GM19035 (cell line): ENCODE measurements at regions not wholly inside any gene's neighbourhood (a gene's known extent, or its start where the extent isn't known, plus 50 kb on each side); places are given as distances from the start of the nearest gene placed in this dataset.
A peak's percentile ranks its signal among the peaks of the same experiment; 100 is the strongest.
"Not testable (repeated sequence)": the region's sequence is repeated elsewhere in the genome, so short reads cannot be mapped to it uniquely, and the experiment has no call there.

Experiments
- ATAC-seq: cut with Tn5 transposase; IDR thresholded peaks from one replicate; pipeline ENCODE4 v1.9.1; 2021; ENCODE audit not compliant: unreplicated experiment

- no peak for ATAC-seq
Observed at GRCh38 chr2:186164325-186164724, 321.7 kb upstream of the ZC3H15 start.

- no peak for ATAC-seq
Observed at GRCh38 chr2:186170693-186171092, 315.4 kb upstream of the ZC3H15 start.

- no peak for ATAC-seq
Observed at GRCh38 chr2:186181625-186182024, 304.4 kb upstream of the ZC3H15 start.

- not testable (repeated sequence) for ATAC-seq
Observed at GRCh38 chr2:186182366-186182765, 303.7 kb upstream of the ZC3H15 start.

GRCh38 chr2:186183406-186183805 lies 302.7 kb upstream of the ZC3H15 start:
- ATAC-seq = no peak

- ATAC-seq = no peak
Observed at GRCh38 chr2:186187854-186188253, 298.2 kb upstream of the ZC3H15 start.

- ATAC-seq = no peak
Observed at GRCh38 chr2:186189816-186190215, 296.2 kb upstream of the ZC3H15 start.

GRCh38 chr2:186195696-186196095 lies 290.4 kb upstream of the ZC3H15 start:
- no peak for ATAC-seq

GRCh38 chr2:186197955-186198354 lies 288.1 kb upstream of the ZC3H15 start:
- no peak for ATAC-seq

GRCh38 chr2:186199029-186199428 lies 287.0 kb upstream of the ZC3H15 start:
- no peak for ATAC-seq

GRCh38 chr2:186201371-186201770 lies 284.7 kb upstream of the ZC3H15 start:
- no peak for ATAC-seq

GRCh38 chr2:186205254-186205911 lies 280.7 kb upstream of the ZC3H15 start:
- no peak for ATAC-seq

- no peak for ATAC-seq
Observed at GRCh38 chr2:186209532-186209931, 276.5 kb upstream of the ZC3H15 start.

GRCh38 chr2:186220409-186220808 lies 265.7 kb upstream of the ZC3H15 start:
- no peak for ATAC-seq

- no peak for ATAC-seq
Observed at GRCh38 chr2:186229265-186229664, 256.8 kb upstream of the ZC3H15 start.

- no peak for ATAC-seq
Observed at GRCh38 chr2:186241874-186242273, 244.2 kb upstream of the ZC3H15 start.

GRCh38 chr2:186254759-186255158 lies 231.3 kb upstream of the ZC3H15 start:
- ATAC-seq = no peak

- ATAC-seq = no peak
Observed at GRCh38 chr2:186255823-186256222, 230.2 kb upstream of the ZC3H15 start.

GRCh38 chr2:186256540-186256939 lies 229.5 kb upstream of the ZC3H15 start:
- peak; percentile 52 for ATAC-seq

GRCh38 chr2:186263673-186264250 lies 222.3 kb upstream of the ZC3H15 start:
- ATAC-seq = no peak

GRCh38 chr2:186269536-186269935 lies 216.5 kb upstream of the ZC3H15 start:
- ATAC-seq = no peak

- ATAC-seq = no peak
Observed at GRCh38 chr2:186273953-186274352, 212.1 kb upstream of the ZC3H15 start.
